ENCODE measurements at regions not wholly inside any gene's neighbourhood (a gene's known extent, or its start where the extent isn't known, plus 50 kb on each side); places are given as distances from the start of the nearest gene placed in this dataset.

GRCh38 chr1:238914346-238914745, 472.0 kb upstream of the CHRM3 start:
- no peaks in the 10 kb centered on the region for H3K9me3 ChIP-seq (ENCODE audit: control insufficient read depth in 4 of 4, low read length in 3 of 4)
- 65% methylated on average over 1 of the region's 1 CpG for WGBS
- H3K4me1 ChIP-seq (ENCODE audit: control insufficient read depth in 4 of 4, insufficient read depth in 4 of 4, low read length in 3 of 4): no peaks in the 10 kb centered on the region
- no peaks in the 10 kb centered on the region for H3K27me3 ChIP-seq (ENCODE audit: control insufficient read depth in 4 of 4, insufficient read depth in 4 of 4, low read length in 3 of 4)
- H3K36me3 ChIP-seq (ENCODE audit: control insufficient read depth in 4 of 4, insufficient read depth in 3 of 4, low read depth in 1 of 4, low read length in 3 of 4): no peaks in the 10 kb centered on the region
- no peak for TF ChIP-seq YY1 (IDR thresholded peaks at IDR 0.05)
- TF ChIP-seq TAF1 (conservative IDR thresholded peaks at IDR 0.05): no peak
- no peak for TF ChIP-seq RAD21 (IDR thresholded peaks at IDR 0.05)
- no peak for TF ChIP-seq RXRA (IDR thresholded peaks at IDR 0.05)
- no peak for TF ChIP-seq EGR1 (IDR thresholded peaks at IDR 0.05; ENCODE audit: low read depth in 2 of 2)
- no peak for TF ChIP-seq FOXA2 (IDR thresholded peaks at IDR 0.05)
- no peak for TF ChIP-seq CTCF (IDR thresholded peaks at IDR 0.05; ENCODE audit: low read depth, low read length, missing input control)
- no peak for TF ChIP-seq FOXA1 (IDR thresholded peaks at IDR 0.05)
- no peak for TF ChIP-seq MAX (IDR thresholded peaks at IDR 0.05)
- TF ChIP-seq ZBTB33 (IDR thresholded peaks at IDR 0.05): no peak
- TF ChIP-seq HNF4G (IDR thresholded peaks at IDR 0.05): no peak
- no peak for TF ChIP-seq SP1 (IDR thresholded peaks at IDR 0.05)
- no peak overlapping the region for H3K27ac ChIP-seq (ENCODE audit: low read depth in 1 of 2, low read length in 2 of 2)
- no peak for DNase-seq (ENCODE audit: low spot score)
- no peak overlapping the region for H3K9ac ChIP-seq (ENCODE audit: low read depth in 1 of 2, low read length in 2 of 2)
- no peak overlapping the region for H3K4me3 ChIP-seq (ENCODE audit: low read depth in 1 of 3, low read length in 3 of 3)

GRCh38 chr1:238913210-238913609, 473.2 kb upstream of the CHRM3 start:
- H3K4me1 ChIP-seq (ENCODE audit: control insufficient read depth in 4 of 4, insufficient read depth in 4 of 4, low read length in 3 of 4): no peaks in the 10 kb centered on the region
- no peak for TF ChIP-seq ZBTB33 (IDR thresholded peaks at IDR 0.05)
- no peak for TF ChIP-seq GABPA (IDR thresholded peaks at IDR 0.05 in 1 of 2, conservative IDR thresholded peaks at IDR 0.05 in 1 of 2)
- TF ChIP-seq CTCF (IDR thresholded peaks at IDR 0.05; ENCODE audit: low read depth, low read length, missing input control): no peak
- no peak for TF ChIP-seq SP1 (IDR thresholded peaks at IDR 0.05)
- no peak for TF ChIP-seq YY1 (IDR thresholded peaks at IDR 0.05)
- TF ChIP-seq HNF4A (conservative IDR thresholded peaks at IDR 0.05): no peak
- TF ChIP-seq RAD21 (IDR thresholded peaks at IDR 0.05): no peak
- no peak for TF ChIP-seq REST (IDR thresholded peaks at IDR 0.05)
- no peak for TF ChIP-seq EGR1 (IDR thresholded peaks at IDR 0.05; ENCODE audit: low read depth in 2 of 2)
- TF ChIP-seq MAX (IDR thresholded peaks at IDR 0.05): no peak
- TF ChIP-seq JUND (IDR thresholded peaks at IDR 0.05): no peak
- TF ChIP-seq FOXA1 (IDR thresholded peaks at IDR 0.05): no peak
- no peak for TF ChIP-seq RXRA (IDR thresholded peaks at IDR 0.05)
- no peak for TF ChIP-seq HNF4G (IDR thresholded peaks at IDR 0.05)
- H3K9me3 ChIP-seq (ENCODE audit: control insufficient read depth in 4 of 4, low read length in 3 of 4): no peaks in the 10 kb centered on the region
- 63% methylated on average over 2 of the region's 2 CpGs for WGBS
- DNase-seq (ENCODE audit: low spot score): no peak
- no peak overlapping the region for H3K27ac ChIP-seq (ENCODE audit: low read depth in 1 of 2, low read length in 2 of 2)
- no peaks in the 10 kb centered on the region for H3K27me3 ChIP-seq (ENCODE audit: control insufficient read depth in 4 of 4, insufficient read depth in 4 of 4, low read length in 3 of 4)
- H3K36me3 ChIP-seq (ENCODE audit: control insufficient read depth in 4 of 4, insufficient read depth in 3 of 4, low read depth in 1 of 4, low read length in 3 of 4): no peaks in the 10 kb centered on the region
- H3K9ac ChIP-seq (ENCODE audit: low read depth in 1 of 2, low read length in 2 of 2): no peak overlapping the region
- H3K4me3 ChIP-seq (ENCODE audit: low read depth in 1 of 3, low read length in 3 of 3): no peak overlapping the region
